Neural crest cell (in vitro differentiated cells): ENCODE measurements at regions not wholly inside any gene's neighbourhood (a gene's known extent, or its start where the extent isn't known, plus 50 kb on each side); places are given as distances from the start of the nearest gene placed in this dataset.
"Not testable (repeated sequence)": the region's sequence is repeated elsewhere in the genome, so short reads cannot be mapped to it uniquely, and the experiment has no call there.

Experiments
- DNase-seq: peaks from one replicate; pipeline ENCODE4 v3.0.0; 2021; ENCODE audit warnings: low read depth, mixed read lengths, low spot score
- H3K27ac Mint-ChIP-seq: one replicate; pipeline ENCODE4 v1.8.0; 2021; ENCODE audit warnings: mild to moderate bottlenecking, mixed read lengths; ENCODE audit not compliant: unreplicated experiment
- H3K27me3 Mint-ChIP-seq: 2 replicates; pipeline ENCODE4 v1.8.0; 2021; ENCODE audit warnings: low read depth, mild to moderate bottlenecking, mixed read lengths
- H3K36me3 Mint-ChIP-seq: 2 replicates; pipeline ENCODE4 v1.8.0; 2021; ENCODE audit warnings: low read depth, mild to moderate bottlenecking, mixed read lengths
- H3K4me1 Mint-ChIP-seq: 2 replicates; pipeline ENCODE4 v1.8.0; 2021; ENCODE audit warnings: mixed read lengths
- H3K4me3 Mint-ChIP-seq: one replicate; pipeline ENCODE4 v1.8.0; 2021; ENCODE audit warnings: mild to moderate bottlenecking, mixed read lengths
- H3K9me3 Mint-ChIP-seq: 2 replicates; pipeline ENCODE4 v1.8.0; 2021; ENCODE audit warnings: mixed read lengths
- CTCF ChIP-seq: fragments of 200-600 bp; sonication (generic); conservative IDR thresholded peaks from 2 replicates; pipeline ENCODE4 v1.5.0; 2021; ENCODE audit warnings: antibody characterized with exemption, mild to moderate bottlenecking

- Mint-ChIP-seq H3K36me3 (peaks cover 5% of the 10 kb centered on the region), H3K4me3 (no peak overlapping the region), H3K4me1 (peaks cover 12% of the 10 kb centered on the region), H3K27me3 (no peaks in the 10 kb centered on the region), H3K9me3 (peaks cover 13% of the 10 kb centered on the region), H3K27ac (peak overlapping the region; percentile 15)
- no peak for TF ChIP-seq CTCF
- no peak for DNase-seq
Observed at GRCh38 chr7:46089281-46089680, 168.2 kb upstream of the IGFBP3 start.

DNA sequence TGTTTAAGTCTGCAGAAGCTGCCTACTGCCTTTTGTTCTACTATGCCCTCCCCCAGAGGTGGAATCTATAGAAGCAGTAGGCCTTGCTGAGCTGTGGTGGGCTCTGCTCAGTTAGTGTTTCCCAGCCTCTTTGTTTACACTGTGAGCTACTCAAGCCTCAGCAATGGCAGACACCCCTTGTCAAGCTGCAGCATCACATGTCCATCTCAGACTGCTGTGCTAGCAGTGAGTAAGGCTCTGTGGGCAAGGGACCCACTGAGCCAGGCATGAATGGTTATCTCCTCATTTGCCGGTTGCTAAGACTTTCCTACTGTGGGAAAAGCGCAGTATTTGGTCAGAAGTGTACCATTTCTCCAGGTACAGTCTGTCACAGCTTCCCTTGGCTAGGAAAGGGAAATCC, 167.4 kb upstream of the IGFBP3 start:
- not testable (repeated sequence) for H3K27ac Mint-ChIP-seq, H3K4me3 Mint-ChIP-seq, DNase-seq, H3K36me3 Mint-ChIP-seq, H3K27me3 Mint-ChIP-seq
- Mint-ChIP-seq H3K4me1 (peaks cover 12% of the 10 kb centered on the region), H3K9me3 (peaks cover 13% of the 10 kb centered on the region)

GRCh38 chr7:46080595-46081159, 159.6 kb upstream of the IGFBP3 start:
- Mint-ChIP-seq H3K27ac (no peak overlapping the region), H3K36me3 (no peaks in the 10 kb centered on the region), H3K27me3 (no peaks in the 10 kb centered on the region), H3K9me3 (peaks cover 2% of the 10 kb centered on the region), H3K4me3 (no peak overlapping the region), H3K4me1 (peaks cover 3% of the 10 kb centered on the region)
- no peak for DNase-seq
- TF ChIP-seq CTCF = no peak

DNA sequence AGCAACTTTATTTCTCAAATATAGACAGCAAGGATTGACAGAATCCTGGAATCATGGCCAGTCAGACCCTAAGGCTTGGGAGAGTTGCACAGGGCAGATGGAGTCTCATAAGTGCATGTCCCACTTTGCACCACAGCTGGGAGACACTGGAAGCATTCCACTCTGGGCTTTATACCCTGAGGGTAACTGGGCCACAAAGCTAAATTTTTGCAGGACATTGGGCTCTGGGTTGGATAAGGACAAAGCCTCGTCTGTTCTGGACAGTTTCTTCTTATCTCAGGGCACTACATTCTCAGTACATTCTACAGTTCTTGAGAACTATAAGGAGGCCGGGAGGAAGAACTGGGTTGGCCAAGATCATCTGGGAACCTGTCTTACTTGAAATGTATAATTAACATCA, 158.3 kb upstream of the IGFBP3 start:
- no peak for DNase-seq
- no peak overlapping the region for H3K4me3 Mint-ChIP-seq
- TF ChIP-seq CTCF = no peak
- no peaks in the 10 kb centered on the region for H3K36me3 Mint-ChIP-seq
- peaks cover 3% of the 10 kb centered on the region for H3K4me1 Mint-ChIP-seq
- H3K27me3 Mint-ChIP-seq = no peaks in the 10 kb centered on the region
- H3K27ac Mint-ChIP-seq = no peak overlapping the region
- H3K9me3 Mint-ChIP-seq = peaks cover 2% of the 10 kb centered on the region

DNA sequence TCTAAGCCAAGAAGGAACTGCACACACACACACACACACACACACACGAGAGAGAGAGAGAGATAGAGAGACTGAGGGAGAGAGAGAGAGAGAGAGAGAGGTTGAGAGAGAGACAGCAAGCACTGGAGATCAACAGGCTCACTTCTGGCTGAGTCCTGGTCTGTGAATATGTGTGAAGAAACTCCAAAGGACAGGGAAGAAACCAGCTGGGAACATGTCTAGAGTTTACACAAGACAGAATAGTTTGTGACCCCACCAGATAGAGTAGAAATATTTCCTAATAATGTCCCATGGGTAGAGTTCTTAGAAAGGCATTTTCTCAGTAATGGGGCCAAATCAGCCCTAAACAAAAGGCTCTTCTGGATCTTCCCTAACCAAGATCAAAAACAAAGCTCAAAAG, 155.5 kb upstream of the IGFBP3 start:
- no peaks in the 10 kb centered on the region for H3K36me3 Mint-ChIP-seq
- DNase-seq = no peak
- no peaks in the 10 kb centered on the region for H3K27me3 Mint-ChIP-seq
- H3K4me3 Mint-ChIP-seq = no peak overlapping the region
- TF ChIP-seq CTCF = no peak
- peaks cover 2% of the 10 kb centered on the region for H3K9me3 Mint-ChIP-seq
- peak overlapping the region; percentile 5 for H3K27ac Mint-ChIP-seq
- H3K4me1 Mint-ChIP-seq = peaks cover 3% of the 10 kb centered on the region

DNA sequence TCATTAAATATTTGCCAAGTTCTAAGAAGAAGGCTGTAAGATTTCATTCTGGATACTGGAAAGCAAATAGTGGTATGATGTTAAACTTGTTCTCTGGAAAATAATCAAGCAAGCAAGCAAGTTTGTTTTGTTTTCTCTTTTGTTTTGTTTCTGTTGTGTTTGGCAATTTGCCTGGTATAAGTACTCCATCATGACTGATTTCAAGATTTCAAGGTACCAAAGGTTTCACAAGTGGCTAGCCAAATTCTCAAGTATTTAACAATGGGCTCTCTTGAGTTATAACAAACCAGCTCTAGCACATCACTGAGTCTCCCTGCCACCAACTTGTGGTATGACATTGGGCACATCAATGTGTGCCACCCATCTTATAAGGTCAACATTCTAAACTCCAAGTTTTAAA, 151.7 kb upstream of the IGFBP3 start:
- Mint-ChIP-seq H3K36me3 (no peaks in the 10 kb centered on the region), H3K27ac (no peak overlapping the region), H3K4me1 (no peaks in the 10 kb centered on the region), H3K27me3 (no peaks in the 10 kb centered on the region), H3K9me3 (peaks cover 2% of the 10 kb centered on the region), H3K4me3 (no peak overlapping the region)
- TF ChIP-seq CTCF = no peak
- no peak for DNase-seq
